GM19395 (cell line): ENCODE measurements at regions not wholly inside any gene's neighbourhood (a gene's known extent, or its start where the extent isn't known, plus 50 kb on each side); places are given as distances from the start of the nearest gene placed in this dataset.

ENCODE experiments used
- ATAC-seq: cut with Tn5 transposase; IDR thresholded peaks from one replicate; pipeline ENCODE4 v1.9.1; 2021; ENCODE audit warnings: mild to moderate bottlenecking, moderate library complexity; ENCODE audit not compliant: unreplicated experiment

GRCh38 chr14:54088271-54088670 is 131.6 kb upstream of the BMP4 start:
- no peak for ATAC-seq

DNA sequence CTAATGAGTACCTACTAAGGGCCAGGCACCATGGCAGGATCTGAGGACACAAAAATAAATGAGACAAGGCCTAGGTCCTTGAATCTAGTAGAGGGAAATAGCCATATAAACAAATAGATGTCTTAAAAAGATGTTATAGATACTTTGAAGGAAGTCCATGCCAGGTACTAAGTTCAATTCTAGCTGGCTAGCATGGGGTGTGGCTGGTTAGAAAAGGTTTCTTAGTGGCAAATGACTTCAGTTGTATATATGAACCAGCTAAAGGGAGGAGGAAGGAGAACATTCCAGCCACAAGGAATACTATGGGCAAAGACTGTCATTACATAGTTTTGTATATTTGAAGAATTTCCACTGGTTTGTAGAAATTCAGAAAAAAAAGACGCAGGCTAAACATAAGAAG is 133.6 kb upstream of the BMP4 start:
- ATAC-seq, result no peak

- ATAC-seq, result no peak
Measured at GRCh38 chr14:54094765-54095164, 138.1 kb upstream of the BMP4 start.

GRCh38 chr14:54098536-54098935 is 141.9 kb upstream of the BMP4 start:
- no peak for ATAC-seq

- no peak for ATAC-seq
Measured at GRCh38 chr14:54102051-54102456, 145.4 kb upstream of the BMP4 start.

GRCh38 chr14:54102530-54102929 is 145.9 kb upstream of the BMP4 start:
- ATAC-seq, result no peak

GRCh38 chr14:54104601-54105145 is 148.0 kb upstream of the BMP4 start:
- no peak for ATAC-seq

DNA sequence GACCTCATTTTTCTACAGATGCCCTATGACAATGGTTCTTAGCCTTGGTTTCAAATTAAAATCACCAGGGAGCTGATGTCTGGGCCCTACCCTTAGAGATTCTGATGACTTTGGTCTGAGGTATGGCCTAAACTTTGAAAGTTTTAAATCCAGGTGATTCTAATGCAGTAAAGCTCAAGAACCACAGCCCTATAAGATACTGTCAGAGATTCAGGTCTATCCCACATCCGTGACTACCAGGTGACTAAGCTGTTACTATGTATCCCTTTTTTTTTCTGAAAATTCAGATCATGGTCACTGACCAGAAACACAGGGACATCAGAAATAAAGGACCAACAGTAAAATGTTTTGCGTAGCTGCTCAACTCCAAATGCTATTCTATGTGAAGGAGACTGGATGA is 148.8 kb upstream of the BMP4 start:
- no peak for ATAC-seq

GRCh38 chr14:54105898-54106297 is 149.3 kb upstream of the BMP4 start:
- ATAC-seq, result no peak

DNA sequence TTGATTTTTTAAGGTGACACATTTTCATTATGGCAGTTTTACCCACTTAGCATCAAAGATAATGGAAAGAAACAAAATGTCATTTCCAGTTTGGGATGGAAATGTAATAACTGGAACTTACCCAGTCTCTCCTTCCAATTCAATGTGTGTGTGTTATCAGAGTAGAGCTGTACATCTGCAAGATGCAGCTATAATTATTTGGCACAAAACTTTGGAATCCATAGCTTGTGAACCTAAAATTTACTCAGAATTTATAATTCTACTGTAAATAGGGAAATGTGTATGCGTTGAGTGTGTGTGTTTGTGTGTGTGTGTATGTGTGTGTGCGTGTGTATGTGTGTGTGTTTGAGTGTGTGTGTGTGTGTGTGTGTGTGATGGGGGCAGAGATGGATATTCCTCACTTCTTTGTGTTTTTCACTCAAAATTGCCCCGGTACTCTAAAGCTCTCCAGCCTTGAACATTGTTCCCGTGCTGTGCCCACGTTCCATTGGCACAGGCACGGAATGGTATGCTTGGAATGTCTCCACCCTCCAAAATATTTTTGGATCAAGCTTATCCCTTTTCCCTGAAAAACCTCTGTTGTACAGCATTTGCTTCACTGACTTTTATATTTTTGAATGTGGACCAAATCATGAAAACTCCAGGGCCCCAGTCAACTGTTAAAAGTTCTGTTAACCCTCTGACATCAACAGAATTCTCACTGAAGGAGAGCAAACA is 150.2 kb upstream of the BMP4 start:
- ATAC-seq, result no peak

GRCh38 chr14:54108481-54109471 is 152.2 kb upstream of the BMP4 start:
- ATAC-seq, result no peak

DNA sequence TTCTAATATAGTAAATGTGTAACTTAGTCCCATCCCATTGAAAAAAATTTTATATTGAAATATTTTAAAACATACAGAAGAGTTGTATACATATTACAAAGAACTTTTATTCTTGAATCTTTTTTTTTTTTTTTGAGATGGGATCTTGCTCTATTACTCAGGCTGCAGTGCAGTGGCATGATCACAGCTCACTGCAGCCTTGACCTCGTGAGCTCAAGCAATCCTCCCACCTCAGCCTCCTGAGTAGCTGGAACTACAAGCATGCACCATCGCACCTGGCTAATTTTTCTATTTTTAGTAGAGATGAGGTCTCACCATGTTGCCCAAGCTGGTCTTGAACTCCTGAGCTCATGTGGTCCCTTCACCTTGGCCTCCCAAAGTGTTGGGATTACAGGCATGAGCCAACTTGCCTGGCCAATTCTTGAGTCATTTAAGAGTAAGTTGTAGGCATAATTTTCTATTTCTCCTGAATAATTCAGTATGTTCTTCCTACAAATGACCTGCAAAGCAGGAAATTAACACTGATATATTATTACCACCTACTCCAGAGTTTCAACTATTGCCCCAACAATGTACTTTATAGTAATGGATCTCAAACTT is 153.0 kb upstream of the BMP4 start:
- ATAC-seq, result no peak

GRCh38 chr14:54114941-54115340 is 158.3 kb upstream of the BMP4 start:
- no peak for ATAC-seq

DNA sequence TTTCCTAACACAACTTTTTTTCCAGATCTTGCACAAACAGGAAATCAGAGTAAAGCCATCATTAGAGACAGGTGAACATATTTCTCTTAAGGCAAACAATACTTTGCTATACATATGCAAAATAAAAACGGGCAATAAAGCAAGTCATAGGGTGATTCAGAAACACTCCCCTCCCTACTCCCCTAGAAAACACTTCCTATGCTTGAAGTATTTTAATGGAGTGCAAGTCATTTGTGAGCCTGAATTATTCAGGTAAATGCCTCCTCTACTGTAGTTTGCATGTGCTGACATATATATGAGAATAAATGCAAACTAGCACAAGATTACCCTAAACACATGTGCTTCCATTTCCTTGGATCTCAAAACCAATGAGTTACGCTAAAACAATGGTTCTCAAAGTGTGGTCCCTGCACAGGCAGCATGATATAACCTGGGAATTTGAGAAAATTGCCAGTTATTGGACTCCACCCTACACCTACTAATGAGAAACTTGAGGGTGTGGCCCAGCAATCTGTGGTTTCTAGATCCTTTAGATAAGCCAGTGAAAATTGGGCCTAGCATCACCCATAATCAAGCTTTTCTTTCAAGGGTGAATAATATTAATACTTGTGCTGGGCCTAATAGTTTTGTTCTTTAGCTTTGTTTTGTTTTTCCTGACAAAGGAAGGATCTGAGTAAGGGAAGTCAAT is 159.7 kb upstream of the BMP4 start:
- ATAC-seq, result no peak

- ATAC-seq, result no peak
Measured at GRCh38 chr14:54116972-54117371, 160.3 kb upstream of the BMP4 start.

DNA sequence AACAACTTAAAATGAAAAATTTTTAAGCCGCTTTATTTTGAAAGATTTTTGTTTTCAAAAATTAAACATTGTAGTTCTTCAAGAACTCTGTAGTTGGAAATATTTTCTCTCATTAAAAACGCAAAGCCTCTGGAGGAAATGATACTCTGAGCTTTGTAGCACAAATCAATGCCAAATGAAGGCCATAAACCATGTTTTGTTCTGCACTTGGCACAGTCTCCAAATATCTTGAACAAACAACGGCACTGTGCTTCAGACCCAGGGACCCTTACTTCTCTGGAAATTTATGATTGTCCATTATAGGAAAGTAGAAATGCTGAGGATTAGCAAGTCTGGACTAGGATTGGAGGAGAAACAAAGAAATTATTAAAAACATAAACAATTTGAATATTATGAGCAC is 160.8 kb upstream of the BMP4 start:
- no peak for ATAC-seq

DNA sequence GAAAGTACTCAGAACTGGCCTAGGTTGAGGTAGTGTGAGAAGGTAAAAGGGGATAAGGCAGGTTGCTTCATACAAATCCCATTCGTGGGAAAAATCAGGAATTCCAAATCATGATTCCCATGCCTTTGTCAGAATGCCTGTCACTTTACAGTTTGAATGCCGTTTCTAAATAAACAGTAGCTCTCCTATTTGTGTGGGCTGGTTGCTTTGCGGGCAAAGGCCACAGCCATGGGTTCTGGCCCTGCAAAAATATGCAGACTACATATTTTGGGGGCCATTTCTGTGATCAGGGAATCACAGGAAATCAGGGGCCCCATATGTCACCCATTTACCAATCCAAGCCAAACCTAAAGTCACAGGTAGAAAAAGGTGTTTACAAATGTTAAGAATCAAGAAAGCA is 161.3 kb upstream of the BMP4 start:
- no peak for ATAC-seq

DNA sequence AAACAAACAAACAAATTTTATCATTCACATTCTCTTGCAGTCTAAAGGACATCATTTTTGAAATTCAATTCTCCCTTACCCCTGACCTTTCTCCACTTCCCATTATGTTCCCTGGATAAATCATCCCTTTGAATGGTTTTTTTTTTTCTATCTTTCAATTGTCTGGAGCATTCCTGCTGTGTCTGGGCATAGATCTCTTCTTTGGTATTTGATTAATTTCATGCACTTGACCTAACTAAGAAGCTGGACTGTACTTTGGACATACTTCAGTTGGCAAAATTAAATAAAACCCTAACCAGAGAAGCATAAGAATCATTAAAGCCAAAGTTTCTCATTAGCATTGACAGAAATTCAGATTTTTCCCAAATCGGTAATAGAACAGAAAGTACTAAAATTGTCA is 163.6 kb upstream of the BMP4 start:
- ATAC-seq, result no peak

DNA sequence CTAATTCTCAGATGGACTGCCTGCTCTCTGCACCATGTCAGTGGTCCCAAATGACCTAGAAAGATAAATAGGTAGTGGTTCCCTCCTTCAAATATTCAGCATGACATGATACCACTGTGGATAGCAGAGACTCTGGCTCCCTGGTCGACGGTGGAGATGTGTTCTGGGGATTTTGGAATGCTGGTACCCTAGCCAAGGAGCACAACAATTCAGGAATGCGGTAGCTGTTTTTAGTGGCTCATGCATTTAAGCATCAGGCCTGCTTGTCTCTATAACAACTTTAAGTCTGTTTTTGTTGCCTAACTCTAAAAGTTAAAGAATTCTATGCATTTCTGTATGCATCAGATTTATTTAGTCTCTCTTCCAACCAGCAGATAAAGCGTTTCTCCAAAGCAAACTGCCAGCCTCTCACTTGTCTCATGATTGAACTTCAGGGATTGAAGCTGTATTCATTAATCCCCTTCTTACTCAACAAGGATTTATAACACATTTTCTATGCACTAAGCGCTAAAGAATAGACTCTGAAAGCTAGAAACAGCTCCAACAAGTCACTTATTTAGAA is 164.9 kb upstream of the BMP4 start:
- ATAC-seq, result no peak

GRCh38 chr14:54123841-54124240 is 167.2 kb upstream of the BMP4 start:
- ATAC-seq, result no peak

DNA sequence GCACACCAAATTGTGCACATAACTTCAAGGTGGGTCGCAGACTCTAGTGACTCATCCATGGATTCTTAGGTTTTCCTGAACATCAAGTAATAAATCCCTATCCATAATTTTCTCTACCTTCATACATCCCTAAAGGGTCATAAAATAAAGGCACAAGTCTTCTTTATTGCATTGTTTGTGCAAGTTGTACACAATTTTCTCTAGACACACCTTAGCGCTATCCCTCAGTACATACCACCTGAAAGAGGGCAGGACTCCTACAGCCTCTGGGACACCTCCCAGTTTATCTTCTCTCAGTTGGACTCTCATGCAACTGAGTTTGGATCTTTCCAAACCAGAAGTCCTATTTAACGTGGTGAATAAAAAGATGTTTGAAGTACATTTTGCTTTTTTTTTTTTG is 168.5 kb upstream of the BMP4 start:
- no peak for ATAC-seq
